ENCODE measurements at regions not wholly inside any gene's neighbourhood (a gene's known extent, or its start where the extent isn't known, plus 50 kb on each side); places are given as distances from the start of the nearest gene placed in this dataset.

GRCh38 chr12:65684906-65685305 is 139.4 kb upstream of the HMGA2 start (continued):
- TF ChIP-seq, protein P1, sequence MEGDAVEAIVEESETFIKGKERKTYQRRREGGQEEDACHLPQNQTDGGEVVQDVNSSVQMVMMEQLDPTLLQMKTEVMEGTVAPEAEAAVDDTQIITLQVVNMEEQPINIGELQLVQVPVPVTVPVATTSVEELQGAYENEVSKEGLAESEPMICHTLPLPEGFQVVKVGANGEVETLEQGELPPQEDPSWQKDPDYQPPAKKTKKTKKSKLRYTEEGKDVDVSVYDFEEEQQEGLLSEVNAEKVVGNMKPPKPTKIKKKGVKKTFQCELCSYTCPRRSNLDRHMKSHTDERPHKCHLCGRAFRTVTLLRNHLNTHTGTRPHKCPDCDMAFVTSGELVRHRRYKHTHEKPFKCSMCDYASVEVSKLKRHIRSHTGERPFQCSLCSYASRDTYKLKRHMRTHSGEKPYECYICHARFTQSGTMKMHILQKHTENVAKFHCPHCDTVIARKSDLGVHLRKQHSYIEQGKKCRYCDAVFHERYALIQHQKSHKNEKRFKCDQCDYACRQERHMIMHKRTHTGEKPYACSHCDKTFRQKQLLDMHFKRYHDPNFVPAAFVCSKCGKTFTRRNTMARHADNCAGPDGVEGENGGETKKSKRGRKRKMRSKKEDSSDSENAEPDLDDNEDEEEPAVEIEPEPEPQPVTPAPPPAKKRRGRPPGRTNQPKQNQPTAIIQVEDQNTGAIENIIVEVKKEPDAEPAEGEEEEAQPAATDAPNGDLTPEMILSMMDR (IDR thresholded peaks at IDR 0.05): no peak
- TF ChIP-seq FOXJ3 (CRISPR knock-in tag; IDR thresholded peaks at IDR 0.05) (no peak), TEAD4 (IDR thresholded peaks at IDR 0.05; ENCODE audit: borderline replicate concordance, insufficient read depth) (no peak), FOXM1 (IDR thresholded peaks at IDR 0.05; ENCODE audit: low read depth) (no peak), ZBTB33 (IDR thresholded peaks at IDR 0.05; ENCODE audit: borderline replicate concordance, low read depth) (no peak), CHD2 (IDR thresholded peaks at IDR 0.05; ENCODE audit: low read length, partially characterized antibody) (no peak)

DNA sequence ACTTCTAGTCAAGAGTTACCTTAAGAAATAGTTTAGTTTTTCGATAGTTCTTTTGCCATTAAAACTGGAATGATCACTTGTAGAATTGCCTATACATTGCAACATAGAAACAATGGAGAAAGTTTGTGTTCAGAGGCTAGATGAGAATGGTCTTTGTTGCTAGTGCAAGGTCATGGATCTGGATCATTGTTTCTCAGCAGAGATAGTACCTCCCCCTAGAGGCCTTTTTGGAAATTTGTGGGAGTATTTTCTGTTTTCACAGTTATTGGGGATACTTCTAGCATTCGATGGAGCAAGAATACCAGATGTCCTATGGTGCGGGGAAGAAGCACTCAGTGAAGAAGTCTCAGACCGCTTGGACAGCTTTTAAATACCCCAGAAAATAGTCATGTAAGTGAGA is 138.8 kb upstream of the HMGA2 start:
- no peak overlapping the region for H3K9ac ChIP-seq
- no peak overlapping the region for H3K4me3 ChIP-seq (ENCODE audit: low read depth in 2 of 2, low read length in 1 of 2)
- H3F3A ChIP-seq (replicated peaks; ENCODE audit: insufficient read depth): no peaks in the 10 kb centered on the region
- no peaks in the 10 kb centered on the region for H3K79me2 ChIP-seq (ENCODE audit: insufficient read depth)
- ChIA-PET CTCF (no interaction called here), POLR2A (no interaction called here)
- no peak overlapping the region for H3K27ac ChIP-seq (ENCODE audit: low read depth in 2 of 2, low read length in 1 of 2)
- 31% methylated on average over 4 of the region's 4 CpGs for WGBS (ENCODE audit: low lambda C conversion rate)
- TF ChIP-seq SMC3 (IDR thresholded peaks at IDR 0.05; ENCODE audit: low read depth, low read length) (peak; percentile 42; the same call in 1 of the 2 replicates), EZH2phosphoT487 (IDR thresholded peaks at IDR 0.05; ENCODE audit: borderline replicate concordance, low read depth) (no peak), RAD21 (IDR thresholded peaks at IDR 0.05; ENCODE audit: low read length) (peak; percentile 55), EP300 (IDR thresholded peaks at IDR 0.05; ENCODE audit: borderline replicate concordance in 1 of 2, low read depth in 1 of 2, low read length in 1 of 2) (no peak)
- TF ChIP-seq, protein P1 (IDR thresholded peaks at IDR 0.05): peak; percentile 68
- no peaks in the 10 kb centered on the region for H3K36me3 ChIP-seq (replicated peaks in 1 of 2; ENCODE audit: control insufficient read depth in 1 of 2, insufficient read depth in 2 of 2, low read length in 1 of 2)
- no peaks in the 10 kb centered on the region for H3K9me2 ChIP-seq
- H3K4me1 ChIP-seq (ENCODE audit: control insufficient read depth in 1 of 2, insufficient read depth in 2 of 2, low read depth in 1 of 2, low read length in 1 of 2): no peaks in the 10 kb centered on the region
- no peak overlapping the region for H3K4me2 ChIP-seq
- 0 out of 2 replicates have a peak overlapping the region, but pooled peaks have one; percentile 7 for H2AFZ ChIP-seq (ENCODE audit: low read depth)
- peak; percentile 7 for DNase-seq
- H4K20me1 ChIP-seq (ENCODE audit: insufficient read depth): no peaks in the 10 kb centered on the region
- no peaks in the 10 kb centered on the region for H3K27me3 ChIP-seq (ENCODE audit: insufficient read depth)
- H3K9me3 ChIP-seq: no peaks in the 10 kb centered on the region

Data from SK-N-SH (cell line).